ENCODE measurements at regions not wholly inside any gene's neighbourhood (a gene's known extent, or its start where the extent isn't known, plus 50 kb on each side); places are given as distances from the start of the nearest gene placed in this dataset.
"Not testable (repeated sequence)": the region's sequence is repeated elsewhere in the genome, so short reads cannot be mapped to it uniquely, and the experiment has no call there.

DNA sequence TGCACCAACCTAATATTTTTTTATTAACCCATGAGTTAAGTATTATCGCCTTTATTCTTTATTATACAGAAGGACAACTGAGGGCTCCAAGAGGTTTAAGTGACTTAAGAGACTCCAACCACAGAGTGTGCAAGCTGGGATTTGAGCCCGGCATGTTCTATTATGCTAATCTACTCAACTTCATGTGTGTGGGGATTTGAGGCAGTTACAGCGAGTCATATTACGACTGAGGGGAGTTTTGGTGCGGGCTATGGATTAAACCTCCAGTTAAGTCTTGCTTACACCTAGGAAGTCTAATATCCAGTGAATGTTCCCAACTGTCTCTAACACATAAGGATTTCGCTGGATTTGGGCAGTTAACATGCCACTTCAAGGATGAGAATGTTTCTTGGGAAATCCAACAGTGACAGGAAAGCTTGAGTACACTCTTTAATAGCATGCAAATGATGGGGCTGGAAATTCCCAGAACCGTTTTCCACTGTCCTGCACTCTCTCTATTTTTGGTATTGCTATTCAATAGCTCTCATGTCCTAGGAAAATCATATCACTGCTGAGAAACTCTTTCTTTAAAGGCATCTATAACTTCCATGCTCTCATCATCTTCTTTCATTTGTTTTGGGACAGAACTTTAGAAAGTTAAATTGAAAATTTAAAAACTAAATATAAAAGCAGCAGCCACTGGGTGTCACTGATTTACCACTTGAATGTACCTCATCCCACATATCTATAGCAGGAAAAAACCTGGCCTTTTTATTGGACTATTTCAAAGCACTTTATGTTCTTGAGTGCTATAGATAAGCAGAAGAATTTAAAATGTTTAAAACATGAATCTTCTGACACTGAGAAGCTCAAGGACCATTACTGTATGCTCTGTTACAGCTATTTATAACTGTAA lies 165.1 kb upstream of the TTC29 start:
- WGBS, 2 donors: 78 to 82% methylated on average over 7 of the region's 7 CpGs
- Histone ChIP-seq H3K36me3 (no peaks in the 10 kb centered on the region), H3K4me1 (peaks cover 0 to 4% (median 0%) of the 10 kb centered on the region in 9 donors), H3K9me3 (peaks cover 0 to 18% (median 5%) of the 10 kb centered on the region in 11 donors), H3K4me3 (no peak overlapping the region), H3K27ac (no peak overlapping the region), H3K27me3 (no peaks in the 10 kb centered on the region)
- ATAC-seq (peak in 1 of 8 donors; percentile 55), DNase-seq (no peak)
- intact Hi-C loops (cut with DNase I): loop anchor here in 6 of 10 donors (1.0 to 5.0 kb wide), 3 partner anchors 480 to 482 kb away; no protein-coding TSS in a partner anchor
- TF ChIP-seq, protein P1, sequence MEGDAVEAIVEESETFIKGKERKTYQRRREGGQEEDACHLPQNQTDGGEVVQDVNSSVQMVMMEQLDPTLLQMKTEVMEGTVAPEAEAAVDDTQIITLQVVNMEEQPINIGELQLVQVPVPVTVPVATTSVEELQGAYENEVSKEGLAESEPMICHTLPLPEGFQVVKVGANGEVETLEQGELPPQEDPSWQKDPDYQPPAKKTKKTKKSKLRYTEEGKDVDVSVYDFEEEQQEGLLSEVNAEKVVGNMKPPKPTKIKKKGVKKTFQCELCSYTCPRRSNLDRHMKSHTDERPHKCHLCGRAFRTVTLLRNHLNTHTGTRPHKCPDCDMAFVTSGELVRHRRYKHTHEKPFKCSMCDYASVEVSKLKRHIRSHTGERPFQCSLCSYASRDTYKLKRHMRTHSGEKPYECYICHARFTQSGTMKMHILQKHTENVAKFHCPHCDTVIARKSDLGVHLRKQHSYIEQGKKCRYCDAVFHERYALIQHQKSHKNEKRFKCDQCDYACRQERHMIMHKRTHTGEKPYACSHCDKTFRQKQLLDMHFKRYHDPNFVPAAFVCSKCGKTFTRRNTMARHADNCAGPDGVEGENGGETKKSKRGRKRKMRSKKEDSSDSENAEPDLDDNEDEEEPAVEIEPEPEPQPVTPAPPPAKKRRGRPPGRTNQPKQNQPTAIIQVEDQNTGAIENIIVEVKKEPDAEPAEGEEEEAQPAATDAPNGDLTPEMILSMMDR (IDR thresholded peaks at IDR 0.05): peak in 7 of 9 donors; percentile 13 to 57 (median 36)

DNA sequence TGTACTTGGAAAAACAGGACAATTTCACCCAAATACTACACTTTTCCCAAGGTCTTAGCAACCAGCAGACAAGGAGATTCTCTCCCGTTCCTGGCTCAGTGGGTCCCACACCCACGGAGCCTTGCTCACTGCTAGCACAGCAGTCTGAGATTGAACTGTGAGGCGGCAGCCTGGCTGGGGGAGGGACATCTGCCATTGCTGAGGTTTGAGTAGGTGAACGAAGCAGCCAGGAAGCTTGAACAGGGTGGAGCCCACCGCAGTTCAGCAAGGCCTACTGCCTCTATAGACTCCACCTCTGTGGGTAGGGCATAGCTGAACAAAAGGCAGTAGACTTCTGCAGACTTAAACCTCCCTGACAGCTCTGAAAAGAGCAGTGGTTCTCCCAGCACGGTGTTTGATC lies 166.5 kb upstream of the TTC29 start:
- peaks cover 0 to 25% (median 5%) of the 10 kb centered on the region in 11 donors for H3K9me3 ChIP-seq
- not testable (repeated sequence) for H3K27me3 ChIP-seq, H3K4me1 ChIP-seq, H3K27ac ChIP-seq, ATAC-seq, DNase-seq, H3K4me3 ChIP-seq, H3K36me3 ChIP-seq
- intact Hi-C loops (cut with DNase I): loop anchor here in 2 of 10 donors (5.0 kb wide), 1 partner anchor 480 kb away; no protein-coding TSS in a partner anchor
- 75 to 76% methylated on average over 6 of the region's 6 CpGs for WGBS, 2 donors

DNA sequence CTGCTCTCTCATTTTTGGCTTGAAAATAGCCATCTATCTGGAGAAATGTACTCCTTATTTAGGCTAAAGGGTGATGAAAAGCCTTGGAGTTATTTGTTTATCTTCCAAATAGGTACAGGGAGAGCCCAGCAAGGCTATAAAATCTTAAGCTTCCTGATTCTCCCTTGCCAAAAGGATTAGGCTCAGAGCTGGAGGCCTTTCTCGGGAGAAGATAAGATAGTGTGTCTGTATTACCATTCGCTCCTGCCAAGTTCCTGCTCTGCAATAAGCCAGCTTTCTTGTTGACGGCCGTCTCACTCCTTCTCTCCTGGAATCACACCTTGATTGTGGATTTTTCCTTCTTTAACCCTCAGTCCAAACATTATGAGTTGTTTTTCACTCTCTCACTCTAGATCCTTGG lies 171.8 kb upstream of the TTC29 start:
- Histone ChIP-seq H3K4me3 (no peak overlapping the region), H3K36me3 (no peaks in the 10 kb centered on the region), H3K27ac (peak overlapping the region in 7 of 10 donors; percentile 18 to 60 (median 45)), H3K9me3 (peaks cover 0 to 25% (median 5%) of the 10 kb centered on the region in 11 donors), H3K4me1 (peaks cover 3 to 29% (median 24%) of the 10 kb centered on the region in 9 donors), H3K27me3 (no peaks in the 10 kb centered on the region)
- intact Hi-C loops (cut with DNase I): loop anchor here in 3 of 10 donors (5.0 kb wide), 2 partner anchors 40 to 470 kb away; no protein-coding TSS in a partner anchor
- ATAC-seq (peak; percentile 55 to 93 (median 83)), DNase-seq (peak in 1 of 2 donors; percentile 18)
- TF ChIP-seq, protein P1 (IDR thresholded peaks at IDR 0.05): no peak
- WGBS, 2 donors: 5 to 8% methylated on average over 4 of the region's 4 CpGs

DNA sequence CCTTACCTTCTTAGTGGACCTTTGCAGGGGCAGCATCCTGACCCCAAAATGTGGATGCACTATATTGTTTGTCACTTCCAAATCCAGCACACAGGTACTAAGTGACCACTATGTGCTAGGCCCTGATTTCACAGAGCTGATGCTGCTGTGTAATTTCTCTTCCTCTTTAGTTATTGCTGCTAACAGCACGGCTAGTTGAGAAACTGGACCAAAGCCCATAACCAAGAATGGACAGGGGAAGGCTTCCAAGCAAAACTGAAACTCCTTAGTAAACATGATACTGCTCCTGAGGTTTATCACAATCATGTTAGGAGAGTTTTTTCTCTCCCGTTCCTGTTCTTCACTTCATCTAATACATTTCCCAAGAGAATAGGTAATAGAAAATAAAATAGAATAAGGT lies 172.9 kb upstream of the TTC29 start:
- Histone ChIP-seq H3K27ac (peak overlapping the region in 5 of 10 donors; percentile 9 to 60 (median 45)), H3K9me3 (peaks cover 0 to 25% (median 5%) of the 10 kb centered on the region in 11 donors), H3K27me3 (no peaks in the 10 kb centered on the region), H3K4me3 (no peak overlapping the region), H3K36me3 (no peaks in the 10 kb centered on the region), H3K4me1 (peaks cover 3 to 39% (median 28%) of the 10 kb centered on the region in 9 donors)
- peak; percentile 67 to 84 (median 76) for ATAC-seq
- intact Hi-C loops (cut with DNase I): loop anchor here in 3 of 10 donors (5.0 kb wide), 2 partner anchors 39 to 469 kb away; no protein-coding TSS in a partner anchor
- peak in 1 of 2 donors; percentile 49 for DNase-seq
- 9 to 12% methylated on average over 2 of the region's 2 CpGs for whole genome bisulfite sequencing, 2 donors
- TF ChIP-seq, protein P1 (IDR thresholded peaks at IDR 0.05): no peak

All from heart right ventricle (tissue), 16 donors.